CD4-positive, CD25-positive, alpha-beta regulatory T cell (primary cell): ENCODE measurements at regions not wholly inside any gene's neighbourhood (a gene's known extent, or its start where the extent isn't known, plus 50 kb on each side); places are given as distances from the start of the nearest gene placed in this dataset.

Source experiments
- ATAC-seq, 2 donors: fragments of 150-1000 bp; cut with Tn5 transposase; one replicate each; pipeline ENCODE4 v1.10.0; 2021; ENCODE audit warnings: low read depth in 2 of 2, moderate number of reproducible peaks in 2 of 2, moderate library complexity in 1 of 2
- DNase-seq, 3 donors: peaks; one replicate each; pipeline versions ENCODE4 v3.0.0 to v3.0.0-alpha.2; 2012 to 2022; ENCODE audit warnings: mixed read lengths in 1 of 3
- H3K27ac ChIP-seq: one replicate; pipeline ENCODE4 v1.7.0; 2013; ENCODE audit warnings: mild to moderate bottlenecking, low read length; ENCODE audit not compliant: insufficient read depth, poor library complexity, severe bottlenecking
- H3K27me3 ChIP-seq: one replicate; pipeline ENCODE4 v1.7.0; 2013; ENCODE audit warnings: low read length; ENCODE audit not compliant: control insufficient read depth, insufficient read depth
- H3K36me3 ChIP-seq: one replicate; pipeline ENCODE4 v1.7.0; 2013; ENCODE audit warnings: mild to moderate bottlenecking, low read length, moderate library complexity; ENCODE audit not compliant: control insufficient read depth, insufficient read depth
- H3K4me1 ChIP-seq: 2 replicates; pipeline ENCODE4 v1.7.0; 2013; ENCODE audit warnings: mild to moderate bottlenecking, low read length; ENCODE audit not compliant: insufficient read depth, control insufficient read depth, poor library complexity, severe bottlenecking
- H3K4me3 ChIP-seq: one replicate; pipeline ENCODE4 v1.7.0; 2013; ENCODE audit warnings: low read depth, mild to moderate bottlenecking, low read length, moderate library complexity
- H3K9me3 ChIP-seq, 2 experiments: 1 replicate in 1 of 2; 2 replicates in 1 of 2; pipeline ENCODE4 v1.7.0; 2013; ENCODE audit warnings: low read length in 2 of 2, mild to moderate bottlenecking in 1 of 2, moderate library complexity in 1 of 2; ENCODE audit not compliant: control insufficient read depth in 2 of 2
- H3K27ac Mint-ChIP-seq, 3 donors: one replicate each; pipeline ENCODE4 v1.8.0; 2020 to 2022; ENCODE audit warnings: mild to moderate bottlenecking in 3 of 3, mixed read lengths in 3 of 3, moderate library complexity in 2 of 3
- H3K27me3 Mint-ChIP-seq: one replicate; pipeline ENCODE4 v1.8.0; 2022; ENCODE audit warnings: mild to moderate bottlenecking, mixed read lengths
- H3K36me3 Mint-ChIP-seq: one replicate; pipeline ENCODE4 v1.8.0; 2020; ENCODE audit warnings: mixed read lengths
- H3K4me1 Mint-ChIP-seq, 4 donors: one replicate each; pipeline ENCODE4 v1.8.0; 2020 to 2022; ENCODE audit warnings: mixed read lengths in 4 of 4, mild to moderate bottlenecking in 1 of 4
- H3K4me3 Mint-ChIP-seq, 4 donors: one replicate each; pipeline ENCODE4 v1.8.0; 2020 to 2022; ENCODE audit warnings: mild to moderate bottlenecking in 4 of 4, mixed read lengths in 4 of 4, moderate library complexity in 3 of 4
- H3K9me3 Mint-ChIP-seq, 7 donors: one replicate each; pipeline ENCODE4 v1.8.0; 2020 to 2022; ENCODE audit warnings: mixed read lengths in 7 of 7, mild to moderate bottlenecking in 3 of 7, moderate library complexity in 2 of 7

GRCh38 chr6:147870506-147871110 is 362.1 kb downstream of the SAMD5 start:
- Histone ChIP-seq H3K27me3 (no peaks in the 10 kb centered on the region), H3K4me1 (no peaks in the 10 kb centered on the region), H3K4me3 (no peak overlapping the region), H3K27ac (no peak overlapping the region), H3K36me3 (no peaks in the 10 kb centered on the region), H3K9me3 (no peaks in the 10 kb centered on the region)
- H3K4me3 Mint-ChIP-seq, result no peak overlapping the region
- H3K9me3 Mint-ChIP-seq, result peaks cover 0 to 2% (median 0%) of the 10 kb centered on the region in 7 donors
- no peaks in the 10 kb centered on the region for H3K27me3 Mint-ChIP-seq
- H3K27ac Mint-ChIP-seq, result no peak overlapping the region
- H3K36me3 Mint-ChIP-seq, result no peaks in the 10 kb centered on the region
- ATAC-seq, result no peak
- no peak for DNase-seq
- H3K4me1 Mint-ChIP-seq, result no peaks in the 10 kb centered on the region

- Mint-ChIP-seq H3K4me1 (no peaks in the 10 kb centered on the region), H3K36me3 (no peaks in the 10 kb centered on the region), H3K9me3 (peaks cover 0 to 2% (median 0%) of the 10 kb centered on the region in 7 donors), H3K4me3 (no peak overlapping the region), H3K27me3 (no peaks in the 10 kb centered on the region), H3K27ac (no peak overlapping the region)
- no peaks in the 10 kb centered on the region for H3K4me1 ChIP-seq
- H3K27me3 ChIP-seq, result no peaks in the 10 kb centered on the region
- H3K36me3 ChIP-seq, result no peaks in the 10 kb centered on the region
- ATAC-seq (no peak), DNase-seq (no peak)
- H3K27ac ChIP-seq, result no peak overlapping the region
- no peaks in the 10 kb centered on the region for H3K9me3 ChIP-seq
- no peak overlapping the region for H3K4me3 ChIP-seq
Observed at GRCh38 chr6:147872002-147872401, 363.5 kb downstream of the SAMD5 start.

GRCh38 chr6:147873816-147874215 is 365.3 kb downstream of the SAMD5 start:
- H3K9me3 Mint-ChIP-seq, result no peaks in the 10 kb centered on the region
- H3K4me3 Mint-ChIP-seq, result no peak overlapping the region
- Histone ChIP-seq H3K27me3 (no peaks in the 10 kb centered on the region), H3K9me3 (no peaks in the 10 kb centered on the region), H3K4me1 (no peaks in the 10 kb centered on the region), H3K27ac (no peak overlapping the region), H3K4me3 (no peak overlapping the region), H3K36me3 (no peaks in the 10 kb centered on the region)
- H3K27ac Mint-ChIP-seq, result no peak overlapping the region
- H3K36me3 Mint-ChIP-seq, result no peaks in the 10 kb centered on the region
- ATAC-seq (no peak), DNase-seq (no peak)
- no peaks in the 10 kb centered on the region for H3K4me1 Mint-ChIP-seq
- H3K27me3 Mint-ChIP-seq, result no peaks in the 10 kb centered on the region

- H3K27ac Mint-ChIP-seq, result no peak overlapping the region
- H3K4me3 Mint-ChIP-seq, result no peak overlapping the region
- H3K27me3 ChIP-seq, result no peaks in the 10 kb centered on the region
- DNase-seq, result no peak
- H3K9me3 Mint-ChIP-seq, result no peaks in the 10 kb centered on the region
- no peak overlapping the region for H3K4me3 ChIP-seq
- no peaks in the 10 kb centered on the region for H3K36me3 Mint-ChIP-seq
- H3K27me3 Mint-ChIP-seq, result no peaks in the 10 kb centered on the region
- no peak overlapping the region for H3K27ac ChIP-seq
- H3K4me1 ChIP-seq, result no peaks in the 10 kb centered on the region
- no peaks in the 10 kb centered on the region for H3K4me1 Mint-ChIP-seq
- H3K9me3 ChIP-seq, result no peaks in the 10 kb centered on the region
- H3K36me3 ChIP-seq, result no peaks in the 10 kb centered on the region
- no peak for ATAC-seq
Observed at GRCh38 chr6:147874322-147874721, 365.8 kb downstream of the SAMD5 start.

GRCh38 chr6:147879031-147879580 is 370.6 kb downstream of the SAMD5 start:
- H3K4me1 Mint-ChIP-seq, result no peaks in the 10 kb centered on the region
- H3K27ac Mint-ChIP-seq, result no peak overlapping the region
- DNase-seq (no peak), ATAC-seq (no peak)
- no peaks in the 10 kb centered on the region for H3K27me3 Mint-ChIP-seq
- H3K27ac ChIP-seq, result no peak overlapping the region
- H3K27me3 ChIP-seq, result no peaks in the 10 kb centered on the region
- H3K36me3 Mint-ChIP-seq, result no peaks in the 10 kb centered on the region
- peaks cover 0 to 5% (median 0%) of the 10 kb centered on the region in 7 donors for H3K9me3 Mint-ChIP-seq
- H3K4me3 ChIP-seq, result no peak overlapping the region
- H3K36me3 ChIP-seq, result no peaks in the 10 kb centered on the region
- no peaks in the 10 kb centered on the region for H3K4me1 ChIP-seq
- H3K9me3 ChIP-seq, result no peaks in the 10 kb centered on the region
- H3K4me3 Mint-ChIP-seq, result no peak overlapping the region

- H3K4me3 Mint-ChIP-seq, result no peak overlapping the region
- Histone ChIP-seq H3K36me3 (no peaks in the 10 kb centered on the region), H3K4me1 (no peaks in the 10 kb centered on the region), H3K4me3 (no peak overlapping the region), H3K27me3 (no peaks in the 10 kb centered on the region), H3K9me3 (no peaks in the 10 kb centered on the region), H3K27ac (no peak overlapping the region)
- no peak for DNase-seq
- no peak for ATAC-seq
- peaks cover 0 to 6% (median 0%) of the 10 kb centered on the region in 7 donors for H3K9me3 Mint-ChIP-seq
- no peaks in the 10 kb centered on the region for H3K4me1 Mint-ChIP-seq
- no peak overlapping the region for H3K27ac Mint-ChIP-seq
- no peaks in the 10 kb centered on the region for H3K36me3 Mint-ChIP-seq
- H3K27me3 Mint-ChIP-seq, result no peaks in the 10 kb centered on the region
Observed at GRCh38 chr6:147881432-147881831, 372.9 kb downstream of the SAMD5 start.

- H3K4me3 Mint-ChIP-seq, result no peak overlapping the region
- no peak for DNase-seq
- no peak overlapping the region for H3K27ac ChIP-seq
- no peak overlapping the region for H3K4me3 ChIP-seq
- H3K27ac Mint-ChIP-seq, result no peak overlapping the region
- no peak for ATAC-seq
- H3K36me3 ChIP-seq, result no peaks in the 10 kb centered on the region
- no peaks in the 10 kb centered on the region for H3K27me3 ChIP-seq
- H3K27me3 Mint-ChIP-seq, result no peaks in the 10 kb centered on the region
- H3K9me3 Mint-ChIP-seq, result peaks cover 0 to 4% (median 1%) of the 10 kb centered on the region in 7 donors
- no peaks in the 10 kb centered on the region for H3K9me3 ChIP-seq
- no peaks in the 10 kb centered on the region for H3K36me3 Mint-ChIP-seq
- H3K4me1 ChIP-seq, result no peaks in the 10 kb centered on the region
- no peaks in the 10 kb centered on the region for H3K4me1 Mint-ChIP-seq
Observed at GRCh38 chr6:147888374-147888773, 379.9 kb downstream of the SAMD5 start.

GRCh38 chr6:147891671-147892070 is 383.2 kb downstream of the SAMD5 start:
- no peaks in the 10 kb centered on the region for H3K4me1 ChIP-seq
- H3K27me3 ChIP-seq, result no peaks in the 10 kb centered on the region
- Mint-ChIP-seq H3K27ac (no peak overlapping the region), H3K9me3 (peaks cover 0 to 4% (median 0%) of the 10 kb centered on the region in 7 donors), H3K4me3 (no peak overlapping the region), H3K36me3 (no peaks in the 10 kb centered on the region), H3K27me3 (no peaks in the 10 kb centered on the region), H3K4me1 (no peaks in the 10 kb centered on the region)
- no peaks in the 10 kb centered on the region for H3K36me3 ChIP-seq
- H3K9me3 ChIP-seq, result no peaks in the 10 kb centered on the region
- H3K4me3 ChIP-seq, result no peak overlapping the region
- ATAC-seq, result no peak
- no peak for DNase-seq
- no peak overlapping the region for H3K27ac ChIP-seq
